Fibroblast of lung (primary cell): ENCODE measurements at regions not wholly inside any gene's neighbourhood (a gene's known extent, or its start where the extent isn't known, plus 50 kb on each side); places are given as distances from the start of the nearest gene placed in this dataset.

Source experiments
- EZH2 ChIP-seq: IDR thresholded peaks from 2 replicates; pipeline ENCODE4 v1.5.1; 2012; ENCODE audit warnings: low read length, control low read depth, mild to moderate bottlenecking; ENCODE audit errors: missing control alignments
- TF ChIP-seq, protein P1 (sequence below), 2 donors: IDR thresholded peaks in 1 of 2; conservative IDR thresholded peaks in 1 of 2; 1 replicate in 1 of 2; 2 replicates in 1 of 2; pipeline ENCODE4 v1.5.1; 2011 to 2012; ENCODE audit warnings: low read length in 2 of 2, control low read depth in 1 of 2, inconsistent platforms in 1 of 2, low read depth in 1 of 2, mild to moderate bottlenecking in 1 of 2

DNA sequence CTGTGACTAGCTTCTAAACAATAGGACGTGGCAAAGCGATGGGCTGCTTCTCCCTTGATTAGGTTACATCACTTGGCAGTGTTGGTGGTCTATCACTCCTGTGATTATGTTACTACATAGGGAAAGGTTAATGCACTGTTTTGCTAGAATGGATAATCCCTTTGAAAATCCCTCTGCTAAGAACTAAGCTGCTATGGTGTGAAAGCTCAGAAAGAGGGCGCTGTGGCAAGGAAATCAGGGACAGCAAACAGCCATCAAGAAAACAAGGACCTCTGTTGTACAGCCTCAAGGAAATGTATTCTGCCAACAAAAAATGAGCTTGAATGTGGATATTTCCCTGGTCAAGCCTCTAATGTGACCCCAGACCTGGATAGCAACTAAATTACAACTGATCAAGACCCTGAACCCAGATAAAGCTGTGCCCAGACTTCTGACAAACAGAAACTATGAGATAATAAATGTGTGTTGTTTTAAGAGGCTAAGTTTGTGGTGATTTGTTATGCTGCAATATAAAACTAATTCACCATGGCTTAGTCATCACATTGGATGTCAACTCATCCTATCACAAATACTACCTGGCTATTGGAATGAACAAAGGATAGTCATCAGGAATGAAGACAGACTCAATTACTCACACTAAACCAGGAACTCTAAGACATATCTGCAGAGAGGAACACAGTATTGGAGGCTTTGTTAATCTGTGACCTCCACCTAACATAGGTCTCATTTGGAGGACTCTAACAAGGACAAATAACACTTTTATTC is 1215.9 kb downstream of the EFNA5 start:
- TF ChIP-seq, protein P1, sequence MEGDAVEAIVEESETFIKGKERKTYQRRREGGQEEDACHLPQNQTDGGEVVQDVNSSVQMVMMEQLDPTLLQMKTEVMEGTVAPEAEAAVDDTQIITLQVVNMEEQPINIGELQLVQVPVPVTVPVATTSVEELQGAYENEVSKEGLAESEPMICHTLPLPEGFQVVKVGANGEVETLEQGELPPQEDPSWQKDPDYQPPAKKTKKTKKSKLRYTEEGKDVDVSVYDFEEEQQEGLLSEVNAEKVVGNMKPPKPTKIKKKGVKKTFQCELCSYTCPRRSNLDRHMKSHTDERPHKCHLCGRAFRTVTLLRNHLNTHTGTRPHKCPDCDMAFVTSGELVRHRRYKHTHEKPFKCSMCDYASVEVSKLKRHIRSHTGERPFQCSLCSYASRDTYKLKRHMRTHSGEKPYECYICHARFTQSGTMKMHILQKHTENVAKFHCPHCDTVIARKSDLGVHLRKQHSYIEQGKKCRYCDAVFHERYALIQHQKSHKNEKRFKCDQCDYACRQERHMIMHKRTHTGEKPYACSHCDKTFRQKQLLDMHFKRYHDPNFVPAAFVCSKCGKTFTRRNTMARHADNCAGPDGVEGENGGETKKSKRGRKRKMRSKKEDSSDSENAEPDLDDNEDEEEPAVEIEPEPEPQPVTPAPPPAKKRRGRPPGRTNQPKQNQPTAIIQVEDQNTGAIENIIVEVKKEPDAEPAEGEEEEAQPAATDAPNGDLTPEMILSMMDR (conservative IDR thresholded peaks at IDR 0.05 in 1 of 2, IDR thresholded peaks at IDR 0.05 in 1 of 2; ENCODE audit: low read depth in 1 of 2, low read length in 2 of 2), result peak; percentile 25 to 55
- no peak for TF ChIP-seq EZH2
